Lower leg skin (tissue), 3 donors: ENCODE measurements at regions not wholly inside any gene's neighbourhood (a gene's known extent, or its start where the extent isn't known, plus 50 kb on each side); places are given as distances from the start of the nearest gene placed in this dataset.

Source experiments
- CTCF ChIP-seq, 3 donors: fragments of 450-650 bp; IDR thresholded peaks; one replicate each; pipeline ENCODE4 v1.5.1; 2016; ENCODE audit warnings: antibody characterized with exemption in 3 of 3, mild to moderate bottlenecking in 3 of 3, moderate library complexity in 2 of 3
- POLR2A ChIP-seq, 2 donors: fragments of 450-650 bp; IDR thresholded peaks; one replicate each; pipeline ENCODE4 v1.6.1; 2016 to 2017; ENCODE audit warnings: antibody characterized with exemption in 2 of 2, mild to moderate bottlenecking in 1 of 2, moderate library complexity in 1 of 2

DNA sequence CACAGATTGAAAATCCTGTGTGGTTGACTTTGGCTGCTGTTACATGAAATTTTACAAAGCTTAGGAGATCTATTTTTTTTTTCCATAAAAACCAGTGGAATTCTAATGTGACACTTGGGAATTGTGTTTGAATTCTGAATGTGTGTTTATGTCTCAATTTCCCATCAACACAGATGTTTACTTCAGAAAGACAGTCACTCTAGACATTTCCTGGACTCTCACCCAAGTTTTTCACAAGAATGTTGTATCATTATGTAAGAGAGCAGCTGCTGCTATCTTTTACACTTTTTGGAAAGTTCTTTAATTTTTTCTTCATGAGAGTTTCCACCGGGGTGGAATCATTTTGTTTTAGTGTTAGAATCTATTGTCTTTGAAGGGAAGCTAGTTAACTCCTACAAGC, 210.1 kb downstream of the GIPC2 start:
- TF ChIP-seq CTCF (IDR thresholded peaks at IDR 0.05) (no peak), POLR2A (IDR thresholded peaks at IDR 0.05) (no peak)
